ENCODE measurements at regions not wholly inside any gene's neighbourhood (a gene's known extent, or its start where the extent isn't known, plus 50 kb on each side); places are given as distances from the start of the nearest gene placed in this dataset.

DNA sequence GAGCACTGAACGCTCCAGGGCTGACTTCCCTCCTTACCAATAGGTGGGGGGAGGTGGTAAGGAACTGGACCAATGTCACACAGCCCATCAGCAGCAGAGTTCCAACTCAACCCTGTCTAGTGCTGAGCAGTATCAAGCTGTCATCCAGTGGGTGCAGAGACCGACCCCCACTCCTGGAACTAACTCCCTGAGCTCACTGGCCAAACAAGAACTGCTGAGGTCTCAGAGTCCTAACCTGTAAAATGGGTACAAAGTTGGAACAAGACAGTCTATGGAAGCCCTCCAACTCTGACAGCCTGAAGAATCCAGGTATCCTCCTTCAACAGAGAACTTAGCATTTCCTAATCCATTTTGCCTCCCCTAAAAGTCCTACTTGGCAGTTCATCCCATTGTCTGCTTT, 91.1 kb upstream of the CLMN start:
- ATAC-seq: no peak

DNA sequence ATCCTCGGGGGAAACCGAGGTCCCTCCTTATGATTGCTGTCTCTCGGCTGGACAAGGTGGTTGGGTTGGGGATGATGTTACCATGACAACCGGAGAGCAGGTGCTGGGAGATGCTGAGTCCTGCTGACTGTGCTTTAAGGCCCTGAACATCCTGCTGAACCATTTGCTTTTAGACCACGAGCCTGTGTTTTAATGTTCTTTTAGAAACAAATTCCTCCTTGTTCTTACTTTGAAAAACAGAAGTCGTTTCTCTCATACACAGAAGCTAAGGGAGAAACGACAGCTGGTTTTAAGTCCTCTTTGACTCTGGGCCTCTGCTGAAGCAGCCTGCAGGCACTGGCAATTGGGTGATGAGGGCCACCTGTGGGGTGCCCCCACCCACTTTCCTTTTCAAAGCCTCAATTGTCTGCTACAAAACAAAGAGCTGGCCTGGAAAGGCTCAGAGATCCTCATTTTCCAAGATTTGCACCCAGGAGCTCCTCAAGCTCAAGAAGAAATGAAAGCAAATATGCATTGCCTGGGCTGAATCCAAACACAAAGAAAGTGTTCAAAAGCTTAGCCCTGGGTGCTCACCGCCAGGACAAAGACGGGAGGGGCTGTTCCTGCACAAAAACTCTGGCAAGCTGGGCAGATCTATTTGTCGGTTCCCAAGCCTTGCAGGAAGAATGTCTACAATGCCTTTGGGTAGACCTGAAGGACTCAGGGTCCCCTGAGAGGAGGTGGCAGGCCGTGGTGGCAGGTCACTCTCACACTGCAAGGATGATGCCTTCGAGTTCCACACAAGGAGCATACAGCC, 90.0 kb upstream of the CLMN start:
- ATAC-seq: no peak

DNA sequence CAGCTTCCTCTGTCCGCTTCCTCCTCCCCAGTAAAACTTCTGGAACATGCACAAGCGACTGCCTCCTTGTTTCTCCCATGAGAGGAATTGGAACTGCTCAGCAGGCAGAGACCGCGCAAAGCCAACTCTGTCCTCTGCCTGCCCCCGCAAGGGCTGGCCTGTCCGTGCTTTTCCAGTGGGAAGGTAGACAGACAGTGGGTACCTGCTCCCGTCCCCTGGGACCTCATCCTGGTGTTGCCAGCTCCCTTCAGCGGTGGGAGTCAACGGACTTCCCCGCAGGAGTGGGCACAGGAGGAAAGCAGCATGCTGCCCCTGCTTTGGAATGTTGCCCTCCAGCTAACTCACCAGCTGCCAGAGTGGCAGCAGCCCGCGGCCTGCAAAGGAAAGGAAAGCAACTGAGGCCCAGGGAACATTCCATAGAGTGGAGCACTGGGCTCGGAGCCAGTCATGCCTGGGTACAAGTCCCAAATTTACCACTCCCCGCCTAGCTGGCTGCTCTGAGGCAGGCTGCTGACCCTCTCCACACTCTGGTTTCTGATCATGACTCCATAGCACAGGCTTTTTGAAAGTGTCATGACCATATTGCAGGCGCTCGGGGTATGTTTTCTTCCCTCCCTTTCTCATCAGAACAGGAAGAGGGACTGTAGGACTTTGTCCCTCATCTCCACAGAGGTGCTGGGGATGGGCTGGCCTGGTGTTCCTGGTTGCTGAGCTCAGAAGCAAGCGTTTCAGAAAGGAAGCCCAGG, 89.2 kb upstream of the CLMN start:
- no peak for ATAC-seq

DNA sequence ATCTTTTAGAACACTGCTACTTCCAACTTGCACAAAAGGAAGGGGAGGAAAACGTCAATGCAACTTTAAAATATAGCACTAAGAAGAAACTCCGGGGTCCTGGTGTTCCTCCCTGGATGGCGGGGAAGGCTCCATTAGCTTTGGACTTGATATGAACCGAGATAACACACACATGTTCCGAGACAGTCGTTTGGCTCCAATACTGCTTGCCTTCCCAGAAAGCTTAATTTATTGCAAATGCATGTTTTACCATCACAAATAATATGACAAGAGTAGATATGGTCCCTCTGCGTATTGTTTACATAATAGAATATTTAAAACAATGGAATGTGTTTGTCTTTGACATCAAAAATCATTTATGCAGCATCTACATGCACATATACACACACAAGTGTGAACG, 87.6 kb upstream of the CLMN start:
- ATAC-seq: no peak

DNA sequence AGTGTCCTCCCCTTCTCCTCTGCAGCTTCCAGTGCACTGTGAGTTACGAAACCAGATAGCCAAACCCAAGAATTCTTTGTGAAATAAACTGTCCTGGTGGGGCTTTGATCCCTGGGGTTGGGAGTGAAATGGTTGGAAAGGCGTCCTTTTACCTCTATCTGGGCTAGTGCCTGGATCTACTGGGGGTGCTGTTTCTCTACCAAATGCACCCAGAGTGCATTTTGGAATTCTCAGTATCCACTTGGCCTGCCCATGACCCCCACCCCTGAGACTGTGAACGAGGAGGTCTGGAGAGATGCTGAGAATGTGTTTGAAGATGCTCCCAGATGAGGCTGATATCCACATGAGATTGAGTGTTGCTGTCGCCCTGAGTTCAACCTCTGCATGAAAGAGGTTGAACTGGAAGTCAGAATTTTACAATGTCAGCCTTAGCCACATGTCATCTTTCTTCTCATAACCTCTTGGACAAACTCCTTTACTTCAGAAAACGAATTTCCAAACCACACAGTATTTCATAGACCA, 87.1 kb upstream of the CLMN start:
- no peak for ATAC-seq

DNA sequence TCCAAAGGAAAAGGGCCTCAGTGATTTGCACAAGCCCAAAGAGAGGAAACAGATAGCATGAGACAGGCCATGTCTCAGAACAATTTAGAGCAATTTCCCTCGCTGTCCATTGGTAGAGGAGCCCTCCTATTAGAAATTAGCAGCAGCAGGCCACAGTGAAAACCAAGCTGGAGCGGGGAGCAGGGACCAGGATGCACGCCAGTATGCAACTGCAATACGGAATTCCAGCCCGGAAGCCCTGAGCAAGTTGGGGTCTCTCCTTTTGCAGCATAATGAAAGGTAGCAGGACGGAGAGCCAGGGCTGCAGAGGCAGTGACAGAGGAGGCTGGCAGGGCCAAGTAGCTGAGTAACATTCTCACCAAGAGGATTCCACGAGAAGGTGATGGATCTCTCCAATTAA, 84.9 kb upstream of the CLMN start:
- ATAC-seq: no peak

DNA sequence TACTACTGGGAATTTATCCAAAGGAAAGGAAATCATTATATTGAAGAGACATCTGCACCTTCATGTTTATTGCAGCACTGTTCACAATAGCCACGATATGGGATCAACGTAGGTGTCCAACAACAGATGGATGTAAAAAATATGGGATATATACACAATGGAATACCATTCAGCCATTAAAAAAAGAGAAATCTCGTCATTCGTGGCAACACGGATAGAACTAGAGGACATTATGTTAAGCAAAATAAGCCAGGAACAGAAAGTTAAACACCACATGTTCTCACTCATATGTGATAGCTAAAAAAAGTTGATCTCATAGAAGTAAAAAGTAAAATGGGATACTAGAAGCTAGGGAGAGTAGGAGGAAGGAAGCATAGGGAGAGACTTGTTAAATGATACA, 82.9 kb upstream of the CLMN start:
- no peak for ATAC-seq

DNA sequence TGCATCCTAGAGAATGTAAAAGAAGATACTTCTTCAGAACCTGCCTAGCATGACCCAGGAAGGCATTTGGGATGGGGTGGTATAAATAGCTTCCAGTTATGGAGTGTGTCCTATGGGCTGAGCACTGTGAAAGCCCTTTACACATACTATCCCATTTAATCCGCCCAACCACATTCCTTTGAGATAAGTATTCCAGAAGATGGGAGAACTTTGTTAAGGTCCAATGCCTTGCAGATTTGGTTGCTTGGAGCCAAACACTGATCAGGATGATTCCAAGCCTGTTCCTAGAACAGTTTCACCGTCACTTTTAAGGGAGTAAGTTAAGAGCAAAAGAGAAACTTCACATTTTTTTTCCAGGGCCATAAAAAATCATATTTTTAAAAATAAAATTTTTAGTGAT, 82.5 kb upstream of the CLMN start:
- ATAC-seq: no peak

DNA sequence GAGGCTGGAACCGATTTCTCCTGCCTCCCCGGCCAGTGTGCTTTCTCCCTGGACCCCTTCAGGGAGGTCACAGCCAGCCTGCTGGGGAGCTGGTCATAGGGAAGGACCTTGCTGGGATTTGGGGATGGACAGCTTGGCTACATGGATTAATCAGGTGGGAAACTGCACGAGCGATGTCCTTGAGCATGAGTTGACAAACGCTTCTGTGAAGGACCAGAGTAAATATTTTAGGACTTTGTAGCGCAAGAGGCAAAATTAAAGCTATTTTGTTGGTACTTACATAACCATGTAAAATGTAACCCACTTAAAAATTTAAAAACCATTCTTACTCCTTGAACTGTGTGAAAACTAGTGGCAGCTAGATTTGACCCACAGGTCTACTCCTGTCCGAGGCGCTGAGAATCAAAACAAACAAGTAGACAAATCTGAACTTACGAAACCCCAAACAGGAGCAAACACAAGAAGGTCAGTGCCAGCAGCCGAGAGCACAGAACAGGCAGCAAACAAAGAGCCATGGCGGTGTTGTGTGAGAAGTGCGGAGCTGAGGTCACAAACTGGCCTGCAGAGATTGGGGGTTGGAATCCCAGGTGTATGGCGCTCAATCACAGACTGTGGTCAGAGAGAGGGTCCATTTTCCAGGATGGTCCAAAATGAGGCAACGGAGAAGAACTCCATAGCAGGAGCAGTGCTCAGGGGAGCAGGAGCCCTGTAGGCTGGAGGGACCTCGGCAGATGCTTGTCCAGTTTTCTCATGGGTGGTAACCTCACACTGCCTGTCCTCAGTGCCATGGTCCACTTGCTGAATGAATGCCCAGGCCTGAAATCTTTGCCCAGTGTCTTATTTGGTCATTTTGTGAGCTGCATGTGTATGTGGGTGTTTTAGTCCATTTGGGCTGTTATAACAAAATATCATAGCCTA, 79.2 kb upstream of the CLMN start:
- ATAC-seq: no peak

DNA sequence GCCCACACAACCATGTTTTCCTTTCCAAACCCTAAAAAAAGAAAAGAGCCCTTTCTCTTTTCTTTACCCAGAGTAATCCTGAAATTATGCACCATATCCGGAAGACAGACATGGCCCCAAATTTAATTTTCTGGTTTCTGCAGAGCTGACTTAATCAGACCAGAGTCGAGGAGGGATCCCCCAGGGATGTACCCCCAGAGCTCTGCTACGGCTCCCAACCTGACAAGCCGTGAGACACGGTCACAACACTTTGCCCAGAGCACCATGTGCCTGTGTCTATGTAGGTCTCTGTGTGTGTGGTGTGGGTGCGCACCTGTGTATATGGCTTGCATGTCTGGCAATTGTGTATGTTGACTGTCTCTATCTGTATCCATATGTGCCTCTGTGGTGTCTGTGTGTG, 77.6 kb upstream of the CLMN start:
- no peak for ATAC-seq

DNA sequence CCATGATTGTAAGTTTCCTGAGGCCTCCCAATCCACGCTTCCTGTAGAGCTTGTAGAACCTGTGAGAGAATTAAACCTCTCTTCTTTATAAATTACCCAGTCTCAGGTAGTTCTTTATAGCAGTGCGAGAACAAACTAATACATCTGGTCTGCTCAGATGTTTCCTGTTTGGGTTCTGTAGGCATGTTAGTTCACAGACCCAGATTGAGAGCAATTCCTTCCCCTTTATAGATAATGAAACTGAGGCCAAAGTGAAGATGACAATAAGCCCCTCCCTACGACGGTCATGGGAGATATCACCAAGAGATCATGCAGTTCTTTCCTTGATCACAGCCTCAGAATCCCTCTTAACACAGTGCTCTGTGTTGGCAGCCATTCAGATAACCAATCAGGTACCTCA, 76.5 kb upstream of the CLMN start:
- ATAC-seq: peak; percentile 29

DNA sequence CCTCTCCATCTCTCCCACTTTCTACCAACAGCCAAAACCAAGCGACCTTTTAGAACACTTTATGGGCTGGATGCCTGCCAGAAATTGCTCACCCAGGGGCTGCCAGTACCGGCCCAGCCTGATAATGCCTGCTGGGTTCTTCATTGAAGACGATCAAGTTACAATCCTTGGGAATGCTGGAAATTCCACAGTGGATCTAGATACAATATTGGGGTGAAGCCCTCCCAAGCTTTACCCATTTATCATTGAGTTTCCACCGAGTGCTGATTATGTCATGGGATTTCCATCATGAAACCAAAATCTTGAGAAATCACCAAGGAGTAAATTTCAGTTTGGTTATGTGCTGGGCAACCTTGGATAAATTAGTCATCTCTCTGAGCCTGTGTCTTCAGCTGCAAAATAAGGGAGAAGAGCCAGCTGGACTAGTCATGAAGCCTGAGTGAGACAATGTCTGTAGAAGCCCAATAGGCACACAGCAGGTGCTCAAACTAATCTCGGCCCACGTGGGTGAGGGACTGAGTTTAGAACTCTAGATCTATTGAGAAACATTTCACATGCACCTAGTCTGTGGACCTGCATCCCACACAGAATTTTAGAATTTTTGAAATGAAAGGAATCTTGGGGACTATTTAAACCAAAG, 75.5 kb upstream of the CLMN start:
- ATAC-seq: peak; percentile 75

DNA sequence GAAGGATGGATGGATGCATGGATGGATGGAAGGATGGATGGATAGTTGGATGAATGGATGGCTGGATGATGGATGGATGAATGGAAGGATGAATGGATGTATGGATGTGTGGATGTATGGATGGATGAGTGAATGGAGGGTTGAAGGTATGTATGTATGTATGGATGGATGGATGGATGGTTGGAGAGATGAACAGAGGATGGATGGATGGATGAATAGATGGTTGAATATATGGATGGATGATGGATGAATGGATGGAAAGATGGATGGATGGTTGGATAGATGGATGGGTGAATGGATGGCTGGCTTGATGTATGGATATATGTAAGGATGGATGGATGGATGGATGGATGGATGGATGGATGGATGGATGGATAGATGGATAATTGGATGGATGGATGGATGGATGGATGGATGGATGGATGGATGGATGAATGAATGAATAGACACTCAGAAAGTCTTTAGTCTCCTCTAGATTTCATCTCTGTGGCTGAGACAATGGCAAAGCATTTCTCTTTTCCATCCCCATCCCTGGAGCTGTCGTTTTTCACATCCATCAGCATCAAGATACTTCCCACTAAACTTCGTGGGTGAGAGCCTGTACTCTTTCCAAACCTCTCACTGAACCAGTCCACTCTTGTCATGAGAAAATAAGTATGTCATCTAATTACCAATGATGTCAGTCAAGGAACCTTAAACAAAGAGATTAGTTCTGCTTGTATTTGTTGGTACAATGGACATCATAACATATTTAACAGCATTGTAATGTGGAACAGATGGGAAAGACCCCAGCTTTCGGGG, 74.8 kb upstream of the CLMN start:
- ATAC-seq: no peak

DNA sequence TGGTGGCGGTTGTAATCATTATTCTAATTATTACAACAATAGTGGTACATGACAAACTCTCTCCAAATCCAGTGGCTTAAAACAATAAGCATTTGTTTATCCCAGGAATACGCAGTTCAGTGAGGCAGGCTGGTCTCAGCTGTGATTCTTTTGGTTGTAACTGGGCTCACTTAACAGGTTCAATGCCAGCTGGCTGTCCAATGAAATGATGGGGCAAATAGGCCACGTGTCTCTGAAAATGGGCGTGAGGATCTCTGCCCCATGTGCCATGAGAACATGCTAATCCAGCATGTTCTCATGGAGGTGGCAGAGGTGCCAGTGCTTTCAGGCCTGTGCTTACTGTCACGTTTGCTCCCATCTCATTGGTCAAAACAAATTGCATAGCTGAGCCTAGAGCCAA, 73.1 kb upstream of the CLMN start:
- no peak for ATAC-seq

DNA sequence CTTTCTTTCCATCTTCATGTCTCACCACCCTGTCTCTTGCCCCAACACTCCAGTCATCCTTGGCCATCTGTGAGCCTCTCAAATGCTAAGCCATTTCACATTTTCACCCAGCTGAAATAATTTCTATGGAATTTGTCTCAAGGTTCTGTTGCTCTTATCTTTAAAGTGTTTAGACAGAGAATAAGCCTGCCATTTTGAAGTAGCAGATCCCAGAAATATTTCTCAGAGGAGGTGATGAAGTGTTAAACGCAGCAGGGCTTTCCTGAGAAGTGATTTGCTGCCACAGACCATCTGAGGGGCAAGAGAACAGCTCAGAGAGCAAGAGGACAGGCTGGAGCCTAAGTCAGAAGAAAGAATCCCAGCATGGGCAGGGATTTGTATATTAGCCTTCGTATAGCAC, 71.6 kb upstream of the CLMN start:
- no peak for ATAC-seq

DNA sequence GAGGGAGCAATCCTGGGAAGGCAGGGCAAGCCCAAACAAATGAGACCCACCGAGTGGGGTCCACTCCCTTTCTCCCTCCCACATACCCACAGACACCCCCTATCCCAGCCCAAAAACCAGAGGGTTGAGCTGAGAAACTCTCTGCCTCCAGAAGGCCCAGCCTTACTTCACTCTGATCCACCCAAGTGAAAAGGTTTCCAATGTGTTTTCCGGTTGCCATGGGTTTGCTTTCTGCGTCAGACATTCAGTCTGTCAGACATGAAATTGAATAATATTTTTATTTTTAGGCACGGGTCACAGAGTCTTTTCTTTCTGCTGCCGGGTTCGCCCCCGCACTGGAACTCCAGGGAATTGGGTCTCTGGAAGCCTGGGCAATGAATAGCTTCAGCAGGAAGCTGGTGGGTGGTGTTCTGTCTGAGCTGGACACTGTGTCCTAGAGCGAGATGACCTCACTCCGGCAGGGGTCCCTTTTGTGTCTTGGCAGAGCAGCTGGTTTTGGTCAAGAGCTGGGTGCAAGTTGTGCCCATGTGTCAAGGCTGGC, 69.8 kb upstream of the CLMN start:
- ATAC-seq: no peak

DNA sequence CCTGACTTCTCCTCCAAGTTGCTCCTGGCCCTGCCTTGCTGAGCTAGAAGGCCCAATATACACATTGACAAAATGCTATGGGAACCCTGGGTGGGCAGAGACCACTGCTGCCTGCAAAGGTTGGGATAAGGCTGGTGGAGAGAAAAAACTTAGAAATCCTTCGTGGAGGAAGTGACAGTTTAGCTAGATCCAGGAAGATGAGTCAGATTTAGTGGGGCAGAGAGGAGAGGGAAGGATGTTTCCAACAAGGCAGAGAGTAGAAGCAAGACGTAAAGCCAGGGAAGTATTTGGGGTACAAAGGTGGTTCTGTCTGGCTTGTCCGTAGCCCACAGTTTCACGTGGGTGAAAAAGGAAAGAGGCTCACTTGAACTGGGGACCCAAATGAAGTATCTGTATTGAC, 69.0 kb upstream of the CLMN start:
- no peak for ATAC-seq

DNA sequence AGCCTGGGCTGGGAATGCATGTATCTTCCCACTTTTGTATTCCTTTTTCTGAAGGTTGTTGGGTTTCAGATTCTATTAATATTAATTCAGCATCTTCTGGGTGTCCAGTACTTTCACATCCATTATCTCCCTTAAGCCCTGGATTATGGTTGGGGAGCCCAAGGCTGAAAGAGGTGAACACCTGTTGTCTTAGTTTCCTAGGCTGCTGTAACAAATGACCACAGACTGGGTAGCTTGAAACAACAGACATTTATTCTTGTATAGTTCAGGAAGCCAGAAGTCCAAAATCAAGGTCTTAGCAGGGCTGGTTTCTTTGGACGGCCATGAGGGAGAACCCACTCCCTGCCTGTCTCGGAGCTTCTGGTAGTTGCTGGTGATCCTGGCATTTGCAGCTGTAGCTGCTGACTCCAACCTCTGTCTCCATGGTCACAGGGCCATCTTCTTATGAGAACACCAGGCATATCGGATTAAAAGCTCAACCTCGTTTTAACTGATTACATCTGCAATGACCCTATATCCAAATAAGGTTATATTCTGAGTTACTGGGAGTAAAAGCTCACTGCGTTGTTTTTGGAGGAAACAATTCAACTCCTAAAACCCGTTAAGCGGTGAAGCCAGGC, 68.2 kb upstream of the CLMN start:
- no peak for ATAC-seq

DNA sequence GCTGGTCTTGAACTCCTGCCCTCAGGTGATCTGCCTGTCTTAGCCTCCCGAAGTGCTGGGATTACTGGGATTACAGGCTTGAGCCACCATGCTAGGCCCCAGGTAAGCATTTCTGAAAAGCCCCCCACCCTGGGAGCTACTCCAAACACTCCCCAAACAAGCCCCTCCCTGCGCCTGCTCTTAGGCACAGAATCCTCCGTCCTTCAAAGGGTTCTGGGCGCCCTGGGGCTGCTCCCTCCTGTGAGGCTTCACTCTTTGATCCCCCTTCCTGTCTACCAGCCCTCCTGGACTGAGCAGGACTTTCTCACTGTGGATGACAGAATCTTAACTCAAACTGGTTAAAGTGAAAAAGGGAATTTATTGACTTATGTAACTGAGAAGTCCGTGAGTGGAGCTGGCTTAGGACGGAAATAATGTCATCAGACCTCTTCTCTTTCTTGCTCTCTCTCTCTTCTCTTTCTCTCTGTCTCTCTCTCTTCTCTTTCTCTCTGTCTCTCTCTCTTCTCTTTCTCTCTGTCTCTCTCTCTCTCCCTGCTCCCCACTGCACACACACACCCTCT, 66.9 kb upstream of the CLMN start:
- ATAC-seq: no peak

DNA sequence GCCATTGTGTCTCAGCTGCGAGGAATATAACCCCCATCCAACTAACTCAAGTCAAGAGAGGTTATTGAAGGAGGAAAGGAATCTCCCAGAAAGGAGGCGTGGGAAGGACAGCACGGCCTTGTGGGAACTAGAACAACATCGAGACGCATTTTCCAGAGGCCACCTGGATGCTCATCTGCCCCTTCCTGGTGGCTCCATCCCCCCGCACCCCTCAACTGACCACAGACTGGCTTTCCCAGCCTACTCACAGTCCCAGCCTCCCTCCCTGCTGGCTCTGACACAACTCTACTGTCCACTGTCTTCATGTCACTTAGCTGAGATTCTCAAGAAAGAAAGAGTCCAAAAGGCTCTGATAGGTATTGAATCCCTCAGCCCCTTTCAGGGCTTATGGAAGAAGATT, 66.0 kb upstream of the CLMN start:
- ATAC-seq: no peak

DNA sequence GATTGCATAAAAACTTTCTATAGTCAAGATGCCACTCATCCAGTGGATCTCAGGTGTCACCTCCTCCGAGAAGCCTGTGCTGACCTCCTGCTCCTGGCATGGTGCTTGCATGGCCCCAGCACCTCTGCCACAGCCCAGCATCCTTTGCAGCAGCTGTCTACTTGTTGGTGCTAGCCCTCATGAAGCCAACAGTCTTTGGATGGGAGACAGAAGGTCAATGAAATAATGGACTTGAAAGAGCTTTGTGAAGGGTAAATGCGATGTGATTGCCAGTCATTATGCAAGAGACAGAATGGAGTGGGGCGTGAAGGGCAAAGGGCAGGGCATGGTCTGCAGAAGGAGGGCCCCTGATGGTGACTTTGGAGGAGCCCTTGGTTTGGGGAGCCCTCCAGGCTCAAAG, 63.0 kb upstream of the CLMN start:
- ATAC-seq: no peak

Measured in esophagus mucosa (tissue), 1 donor.